Gastrocnemius medialis (tissue), 4 donors: ENCODE measurements at regions not wholly inside any gene's neighbourhood (a gene's known extent, or its start where the extent isn't known, plus 50 kb on each side); places are given as distances from the start of the nearest gene placed in this dataset.

Source experiments
- ATAC-seq, 2 donors: fragments of 150-250 bp; one replicate each; pipeline ENCODE4 v1.9.1; 2016
- DNase-seq, 2 donors: peaks; one replicate each; pipeline ENCODE4 v3.0.0-alpha.2; 2019
- H3K27ac ChIP-seq, 4 donors: fragments of 200-600 bp; sonication (generic); 1 replicate in 1 of 4; 2 replicates in 3 of 4; pipeline ENCODE4 v1.5.1; 2016 to 2018; ENCODE audit warnings: mild to moderate bottlenecking in 2 of 4, moderate library complexity in 1 of 4
- H3K27me3 ChIP-seq, 3 donors: fragments of 200-600 bp; sonication (generic) in 2 of 3; 1 replicate in 1 of 3; 2 replicates in 2 of 3; pipeline versions ENCODE4 v1.5.1 to v1.6.0; 2016 to 2019; ENCODE audit warnings: mild to moderate bottlenecking in 1 of 3, moderate library complexity in 1 of 3
- H3K36me3 ChIP-seq, 2 donors: fragments of 200-600 bp; sonication (generic) in 1 of 2; one replicate each; pipeline ENCODE4 v1.5.1; 2017 to 2018
- H3K4me1 ChIP-seq, 2 donors: fragments of 200-600 bp; sonication (generic) in 1 of 2; one replicate each; pipeline ENCODE4 v1.5.1; 2016 to 2017; ENCODE audit warnings: mild to moderate bottlenecking in 2 of 2
- H3K4me3 ChIP-seq, 4 donors: fragments of 200-600 bp; sonication (generic) in 3 of 4; 1 replicate in 1 of 4; 2 replicates in 3 of 4; pipeline ENCODE4 v1.5.1; 2016 to 2019; ENCODE audit warnings: mild to moderate bottlenecking in 2 of 4
- H3K9me3 ChIP-seq, 3 donors: fragments of 200-600 bp; sonication (generic) in 2 of 3; 1 replicate in 1 of 3; 2 replicates in 2 of 3; pipeline ENCODE4 v1.5.1; 2016 to 2019
- CTCF ChIP-seq, 5 experiments: fragments of 450-650 bp in 3 of 5; fragments of 200-600 bp in 2 of 5; sonication (generic) in 2 of 5; IDR thresholded peaks in 4 of 5; conservative IDR thresholded peaks in 1 of 5; 1 replicate in 4 of 5; 2 replicates in 1 of 5; pipeline ENCODE4 v1.5.1; 2016 to 2019; ENCODE audit warnings: antibody characterized with exemption in 5 of 5, mild to moderate bottlenecking in 3 of 5, moderate library complexity in 3 of 5
- POLR2A ChIP-seq, 2 donors: fragments of 450-650 bp; IDR thresholded peaks; one replicate each; pipeline ENCODE4 v1.6.1; 2017; ENCODE audit warnings: antibody characterized with exemption in 2 of 2, mild to moderate bottlenecking in 2 of 2, moderate library complexity in 2 of 2
- in situ Hi-C, 4 donors: fragments of 200-750 bp; cut with MboI; loops; one replicate each; pipeline versions ENCODE4 v1.15.0 to v1.8.0; 2017; ENCODE audit warnings: low sequenced_read_pairs in 4 of 4
- intact Hi-C: fragments of 100-400 bp; cut with DNase I; formaldehyde crosslinking; loops from one replicate; pipeline ENCODE4 v1.15.1; 2023; ENCODE audit warnings: low total_unique reads

GRCh38 chr14:83314764-83315163 lies 1781.1 kb upstream of the SEL1L start:
- TF ChIP-seq CTCF (IDR thresholded peaks at IDR 0.05 in 4 of 5, conservative IDR thresholded peaks at IDR 0.05 in 1 of 5) = no peak
- TF ChIP-seq POLR2A (IDR thresholded peaks at IDR 0.05) = no peak
- no peaks in the 10 kb centered on the region for H3K27me3 ChIP-seq
- no peak for ATAC-seq
- intact Hi-C loops (no loop called here), in situ Hi-C loops (no loop called here)
- H3K4me3 ChIP-seq = no peak overlapping the region
- no peaks in the 10 kb centered on the region for H3K36me3 ChIP-seq
- no peaks in the 10 kb centered on the region for H3K9me3 ChIP-seq
- no peak overlapping the region for H3K27ac ChIP-seq
- H3K4me1 ChIP-seq = no peaks in the 10 kb centered on the region
- DNase-seq = no peak

- in situ Hi-C loops = no loop called here
- DNase-seq (no peak), ATAC-seq (no peak)
- no peaks in the 10 kb centered on the region for H3K36me3 ChIP-seq
- no peak overlapping the region for H3K4me3 ChIP-seq
- no peaks in the 10 kb centered on the region for H3K9me3 ChIP-seq
- intact Hi-C loops = no loop called here
- H3K27me3 ChIP-seq = no peaks in the 10 kb centered on the region
- TF ChIP-seq CTCF (IDR thresholded peaks at IDR 0.05 in 4 of 5, conservative IDR thresholded peaks at IDR 0.05 in 1 of 5) = no peak
- no peak for TF ChIP-seq POLR2A (IDR thresholded peaks at IDR 0.05)
- no peak overlapping the region for H3K27ac ChIP-seq
- no peaks in the 10 kb centered on the region for H3K4me1 ChIP-seq
Observed at GRCh38 chr14:83316356-83316755, 1782.7 kb upstream of the SEL1L start.

- no peaks in the 10 kb centered on the region for H3K27me3 ChIP-seq
- ATAC-seq (no peak), DNase-seq (no peak)
- intact Hi-C loops = no loop called here
- no peaks in the 10 kb centered on the region for H3K4me1 ChIP-seq
- in situ Hi-C loops = no loop called here
- no peak for TF ChIP-seq CTCF (IDR thresholded peaks at IDR 0.05 in 4 of 5, conservative IDR thresholded peaks at IDR 0.05 in 1 of 5)
- TF ChIP-seq POLR2A (IDR thresholded peaks at IDR 0.05) = no peak
- H3K9me3 ChIP-seq = no peaks in the 10 kb centered on the region
- H3K27ac ChIP-seq = no peak overlapping the region
- no peaks in the 10 kb centered on the region for H3K36me3 ChIP-seq
- H3K4me3 ChIP-seq = no peak overlapping the region
Observed at GRCh38 chr14:83320837-83321236, 1787.2 kb upstream of the SEL1L start.

- TF ChIP-seq POLR2A (IDR thresholded peaks at IDR 0.05) = no peak
- no peak for TF ChIP-seq CTCF (IDR thresholded peaks at IDR 0.05 in 4 of 5, conservative IDR thresholded peaks at IDR 0.05 in 1 of 5)
Observed at GRCh38 chr14:83331513-83331912, 1797.9 kb upstream of the SEL1L start.

GRCh38 chr14:83342590-83342989 lies 1808.9 kb upstream of the SEL1L start:
- ATAC-seq (no peak), DNase-seq (no peak)
- Histone ChIP-seq H3K9me3 (no peaks in the 10 kb centered on the region), H3K27me3 (no peaks in the 10 kb centered on the region), H3K27ac (no peak overlapping the region), H3K4me3 (no peak overlapping the region), H3K4me1 (no peaks in the 10 kb centered on the region), H3K36me3 (no peaks in the 10 kb centered on the region)
- TF ChIP-seq POLR2A (IDR thresholded peaks at IDR 0.05) = no peak
- intact Hi-C loops (no loop called here), in situ Hi-C loops (no loop called here)

More at GRCh38 chr14:83331513-83331912, 1797.9 kb upstream of the SEL1L start:
- H3K9me3 ChIP-seq = no peaks in the 10 kb centered on the region
- no peak overlapping the region for H3K4me3 ChIP-seq
- H3K27me3 ChIP-seq = no peaks in the 10 kb centered on the region
- DNase-seq = no peak
- intact Hi-C loops = no loop called here
- no peaks in the 10 kb centered on the region for H3K36me3 ChIP-seq
- in situ Hi-C loops = no loop called here
- H3K27ac ChIP-seq = no peak overlapping the region
- H3K4me1 ChIP-seq = no peaks in the 10 kb centered on the region
- no peak for ATAC-seq
